ENCODE measurements at regions not wholly inside any gene's neighbourhood (a gene's known extent, or its start where the extent isn't known, plus 50 kb on each side); places are given as distances from the start of the nearest gene placed in this dataset.

DNA sequence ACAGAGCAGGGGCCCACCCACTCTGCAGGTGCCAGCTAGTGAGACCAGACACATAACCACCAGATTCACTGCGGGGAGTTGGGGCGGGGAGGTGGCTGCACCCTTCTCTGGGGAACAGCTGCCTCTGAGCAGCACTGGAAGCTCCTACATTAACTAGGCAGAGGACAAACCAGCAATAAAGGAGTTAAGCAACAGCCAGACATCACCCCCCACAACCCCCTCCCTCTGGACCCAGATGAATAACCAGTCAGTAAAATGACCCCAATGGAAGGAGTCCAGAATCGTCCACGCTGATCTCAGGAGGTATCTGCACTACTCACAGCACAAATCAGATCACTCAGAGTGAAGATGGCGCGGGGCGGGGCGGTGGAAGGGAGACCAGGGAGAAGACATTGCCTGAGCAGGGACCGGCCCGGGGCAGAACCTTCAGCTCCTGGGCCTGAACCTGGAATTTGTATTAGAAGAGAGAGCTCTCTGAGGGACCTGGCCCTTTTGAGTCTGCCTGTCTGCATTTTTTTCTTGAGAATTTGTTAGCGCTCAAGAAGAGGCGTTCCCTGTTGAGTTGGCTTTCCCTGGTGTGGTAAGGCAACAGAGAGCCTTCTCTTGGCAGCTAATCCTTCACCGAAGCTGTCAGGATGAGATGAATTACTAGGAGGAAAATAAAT, 125.5 kb upstream of the NCAM1 start:
- no peak for DNase-seq (ENCODE audit: insufficient read length, low spot score)
- no peak for TF ChIP-seq CTCF (IDR thresholded peaks at IDR 0.05; ENCODE audit: insufficient read depth, missing control alignments)
- FAIRE-seq = no peak

DNA sequence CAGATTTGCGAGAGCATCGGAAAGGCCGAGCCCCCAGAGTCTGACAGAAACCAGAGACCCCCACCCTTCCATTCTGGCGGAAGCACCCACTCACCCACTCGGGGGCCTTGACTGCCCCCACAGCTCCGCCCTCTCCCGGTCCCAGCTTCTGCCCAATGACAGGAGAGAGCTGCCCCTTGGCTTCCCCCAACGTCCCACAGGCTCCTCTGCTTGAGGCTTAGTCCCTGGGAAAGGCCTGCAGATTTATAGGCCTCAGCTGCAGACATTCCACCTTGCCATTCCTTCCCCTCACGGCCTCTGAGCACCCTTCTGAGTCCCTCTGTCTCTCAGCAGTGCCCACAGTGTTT, 125.0 kb upstream of the NCAM1 start:
- FAIRE-seq (no peak), DNase-seq (ENCODE audit: insufficient read length, low spot score) (no peak)
- TF ChIP-seq CTCF (IDR thresholded peaks at IDR 0.05; ENCODE audit: insufficient read depth, missing control alignments) = no peak

- DNase-seq (ENCODE audit: insufficient read length, low spot score) = no peak
- FAIRE-seq = no peak
- TF ChIP-seq CTCF (IDR thresholded peaks at IDR 0.05; ENCODE audit: insufficient read depth, missing control alignments) = peak; percentile 22
These were observed 123.9 kb upstream of the NCAM1 start for GRCh38 chr11:112837162-112837826.

GRCh38 chr11:112839051-112839450, 122.2 kb upstream of the NCAM1 start:
- no peak for TF ChIP-seq CTCF (IDR thresholded peaks at IDR 0.05; ENCODE audit: insufficient read depth, missing control alignments)
- no peak for FAIRE-seq
- DNase-seq (ENCODE audit: insufficient read length, low spot score) = no peak

DNA sequence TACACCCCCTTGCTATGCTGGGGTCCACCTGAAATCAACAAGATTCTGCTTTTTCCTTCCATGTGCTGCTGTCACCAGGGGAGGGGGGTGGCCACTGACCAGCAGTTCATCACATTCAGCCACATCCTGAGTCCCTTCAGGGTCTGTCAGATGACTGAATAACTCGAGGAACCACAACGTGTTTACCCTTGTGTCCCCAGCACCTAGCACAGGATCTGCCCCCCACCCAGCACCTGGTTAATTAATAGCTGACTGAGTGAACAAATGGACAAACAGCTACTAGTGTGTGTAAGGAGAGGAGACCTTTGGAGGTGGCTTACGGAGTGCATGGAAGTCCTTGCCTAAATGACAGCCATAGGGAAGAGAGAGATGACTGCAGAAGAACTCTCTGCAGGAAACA, 119.5 kb upstream of the NCAM1 start:
- no peak for TF ChIP-seq CTCF (IDR thresholded peaks at IDR 0.05; ENCODE audit: insufficient read depth, missing control alignments)
- DNase-seq (ENCODE audit: insufficient read length, low spot score) (no peak), FAIRE-seq (no peak)

DNA sequence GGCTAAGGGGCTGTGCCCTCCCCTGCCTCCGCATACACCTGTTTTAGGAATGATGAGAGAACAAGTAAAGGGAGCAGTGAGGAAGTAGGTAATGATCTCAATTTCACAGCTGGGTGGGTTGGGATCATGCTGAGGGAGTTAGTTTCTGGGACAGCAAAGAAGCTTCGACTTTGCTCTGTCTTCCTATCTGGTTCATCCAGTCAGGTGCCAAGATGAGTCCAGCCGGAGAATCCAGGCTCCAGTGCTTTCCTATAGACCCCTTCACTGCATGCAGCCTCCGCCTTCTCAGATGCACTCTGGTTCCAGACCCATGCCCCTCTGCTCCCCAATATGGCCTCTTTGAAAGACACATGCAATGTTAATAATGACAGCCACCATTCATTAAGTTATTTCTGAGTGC, 119.1 kb upstream of the NCAM1 start:
- no peak for FAIRE-seq
- no peak for TF ChIP-seq CTCF (IDR thresholded peaks at IDR 0.05; ENCODE audit: insufficient read depth, missing control alignments)
- no peak for DNase-seq (ENCODE audit: insufficient read length, low spot score)

DNA sequence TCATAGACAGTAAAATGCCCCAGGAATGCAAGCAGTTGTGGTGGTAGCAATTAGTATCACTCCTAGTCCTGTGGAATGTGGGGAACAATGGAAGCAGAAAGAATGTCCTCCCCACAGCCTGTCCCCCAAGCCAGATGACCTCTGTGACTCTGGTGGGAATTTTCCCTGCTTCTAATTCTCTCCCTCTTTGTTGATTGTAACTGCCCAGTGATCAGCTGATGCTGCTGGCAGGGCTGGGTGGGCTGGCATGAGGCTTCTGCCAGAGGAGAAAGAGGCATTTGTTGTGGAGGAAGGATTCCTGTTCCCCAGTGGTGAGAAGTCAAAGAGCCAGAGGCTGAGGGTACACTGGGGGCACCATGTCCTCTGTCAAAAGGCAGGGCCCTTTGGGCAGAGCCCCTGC, 116.7 kb upstream of the NCAM1 start:
- FAIRE-seq (no peak), DNase-seq (ENCODE audit: insufficient read length, low spot score) (no peak)
- TF ChIP-seq CTCF (IDR thresholded peaks at IDR 0.05; ENCODE audit: insufficient read depth, missing control alignments) = no peak

Measured in D721Med (cell line).